GM18498 (cell line): ENCODE measurements at regions not wholly inside any gene's neighbourhood (a gene's known extent, or its start where the extent isn't known, plus 50 kb on each side); places are given as distances from the start of the nearest gene placed in this dataset.
"Not testable (repeated sequence)": the region's sequence is repeated elsewhere in the genome, so short reads cannot be mapped to it uniquely, and the experiment has no call there.

Experiments
- ATAC-seq: cut with Tn5 transposase; IDR thresholded peaks from one replicate; pipeline ENCODE4 v1.9.1; 2021; ENCODE audit warnings: mild to moderate bottlenecking, moderate library complexity; ENCODE audit not compliant: unreplicated experiment

DNA sequence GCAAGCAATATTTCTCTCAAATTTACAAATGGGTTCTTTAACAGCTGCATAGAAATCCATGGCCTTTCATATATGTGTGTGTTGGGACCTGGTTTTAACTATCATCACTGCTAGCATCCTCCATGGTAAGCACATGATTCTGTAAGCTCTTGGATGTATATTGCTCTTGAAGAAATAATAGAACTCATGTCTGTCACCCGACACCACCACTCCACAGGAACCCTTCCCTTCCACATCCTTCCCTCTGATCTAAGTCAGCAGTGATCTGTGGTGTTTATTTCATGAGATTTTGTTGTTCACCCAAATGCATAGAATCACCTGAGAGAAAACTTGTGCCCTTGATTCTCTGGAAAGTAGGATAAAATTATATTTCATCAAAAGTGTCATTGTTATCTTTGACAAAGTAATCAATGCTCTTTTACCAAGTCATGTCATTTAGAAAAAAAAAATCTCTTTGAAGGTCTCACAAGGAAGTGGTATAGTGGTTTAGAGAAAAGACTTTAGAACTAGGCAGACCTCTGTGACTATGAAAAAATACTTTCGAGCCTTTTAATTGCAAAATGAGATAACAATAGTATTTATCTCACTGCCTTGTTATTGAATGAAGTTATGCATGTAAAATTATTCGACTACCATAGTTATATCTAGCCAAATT is 649.8 kb upstream of the SLC35B3 start:
- no peak for ATAC-seq

DNA sequence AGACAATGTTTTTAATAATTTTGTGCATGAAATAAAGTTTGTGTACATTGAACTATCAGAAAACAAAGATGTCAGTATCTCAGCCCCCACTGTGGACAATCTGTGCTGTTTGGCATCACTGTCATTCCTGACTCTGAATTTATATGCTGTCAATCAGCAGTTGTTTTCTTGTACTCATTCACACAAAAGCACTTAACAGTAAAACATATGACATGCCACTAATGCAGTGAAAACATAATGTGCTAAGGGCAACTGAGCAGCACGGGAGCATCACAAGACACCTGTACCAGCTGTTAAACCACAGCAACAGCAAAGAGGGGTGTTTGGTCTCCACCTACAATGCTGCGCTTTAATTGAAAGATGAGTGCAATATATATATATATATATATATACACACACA is 647.8 kb upstream of the SLC35B3 start:
- ATAC-seq = no peak

GRCh38 chr6:9066726-9067125 is 631.4 kb upstream of the SLC35B3 start:
- ATAC-seq = no peak

DNA sequence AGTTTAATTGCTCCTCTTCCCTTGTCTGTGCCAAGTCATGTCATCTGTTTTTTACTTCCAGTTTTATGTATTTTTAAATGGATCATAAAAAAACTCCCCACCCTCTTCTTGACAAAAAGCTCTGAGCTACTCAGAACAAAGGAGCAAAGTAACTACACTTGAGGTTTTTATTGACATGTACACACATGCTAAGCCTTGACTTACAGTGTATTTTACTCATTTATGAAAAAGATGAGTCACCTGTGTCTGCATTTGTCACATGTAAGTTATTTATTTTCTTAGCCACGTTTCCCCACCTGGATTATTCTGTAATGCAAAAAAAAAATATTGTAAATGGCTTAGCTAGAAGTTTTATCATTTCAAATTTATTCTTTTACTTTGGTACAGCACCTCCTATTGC is 628.8 kb upstream of the SLC35B3 start:
- no peak for ATAC-seq

DNA sequence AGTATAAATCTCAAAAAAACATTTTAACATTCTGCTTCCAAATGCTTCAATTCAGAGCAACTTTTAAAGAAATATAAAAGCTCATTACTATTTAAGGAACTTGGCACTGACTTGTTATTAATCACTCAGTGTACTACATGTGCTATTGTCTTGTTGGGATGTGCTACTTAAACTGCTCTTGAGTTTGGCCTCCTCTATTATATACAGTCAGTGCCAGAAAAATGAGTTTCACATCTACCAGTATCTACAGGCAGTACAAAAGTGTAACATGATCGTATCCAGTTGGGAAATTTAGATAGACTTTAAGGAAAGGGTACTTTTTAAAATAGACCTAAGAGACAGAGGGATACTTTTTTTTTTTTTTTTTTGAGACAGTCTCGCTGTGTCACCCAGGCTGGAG is 627.3 kb upstream of the SLC35B3 start:
- no peak for ATAC-seq

- no peak for ATAC-seq
Observed at GRCh38 chr6:9057937-9058336, 622.6 kb upstream of the SLC35B3 start.

- no peak for ATAC-seq
Observed at GRCh38 chr6:9056556-9056955, 621.2 kb upstream of the SLC35B3 start.

- ATAC-seq = no peak
Observed at GRCh38 chr6:9044426-9044825, 609.1 kb upstream of the SLC35B3 start.

GRCh38 chr6:9040718-9041117 is 605.4 kb upstream of the SLC35B3 start:
- ATAC-seq = no peak

GRCh38 chr6:9039258-9039657 is 603.9 kb upstream of the SLC35B3 start:
- no peak for ATAC-seq

DNA sequence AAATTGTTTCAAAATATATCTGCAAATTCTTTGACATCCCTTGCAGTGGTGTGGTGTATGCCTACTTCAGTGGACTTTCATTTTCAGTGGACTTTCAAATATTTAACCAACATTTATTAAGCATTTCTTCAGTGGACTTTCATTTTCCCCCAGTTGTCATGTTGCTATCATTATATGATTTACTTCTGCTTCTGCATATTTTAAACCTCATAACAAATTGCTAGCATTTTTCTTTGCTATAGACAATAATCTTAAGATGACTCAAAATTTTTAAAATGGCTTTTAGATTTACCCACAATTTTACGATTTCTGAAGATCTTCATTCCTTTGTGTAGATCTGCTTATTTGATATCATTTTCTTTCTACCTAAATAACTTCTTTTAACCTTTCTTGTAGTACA is 592.7 kb upstream of the SLC35B3 start:
- no peak for ATAC-seq

DNA sequence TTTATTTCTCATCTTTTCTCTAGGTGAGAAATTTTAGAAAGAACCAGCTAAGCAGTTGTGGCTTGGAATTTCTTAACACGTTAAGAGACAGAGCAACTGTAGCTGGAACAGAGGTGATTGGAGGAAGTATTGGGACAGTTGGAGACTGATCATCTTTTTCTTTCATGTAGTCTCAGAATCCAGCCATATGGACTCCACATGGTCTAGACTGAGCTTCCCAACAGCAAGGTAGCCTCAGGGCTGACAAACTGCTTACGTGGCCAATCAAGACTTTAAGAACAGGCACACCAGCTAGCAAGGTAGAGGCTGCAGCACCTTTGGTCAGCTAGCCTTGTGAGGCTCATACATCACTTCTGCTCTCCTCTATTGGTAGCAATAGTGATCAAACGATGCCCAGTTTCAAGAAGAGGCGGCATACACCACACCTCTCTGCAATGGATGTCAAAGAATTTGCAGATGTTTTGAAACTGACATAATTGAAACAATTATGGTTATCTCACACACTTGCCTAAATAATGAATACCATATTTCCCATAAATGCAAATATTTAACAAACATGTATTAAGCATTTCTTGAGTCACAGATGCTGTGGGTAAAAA is 590.5 kb upstream of the SLC35B3 start:
- no peak for ATAC-seq

GRCh38 chr6:9025228-9025627 is 589.9 kb upstream of the SLC35B3 start:
- no peak for ATAC-seq

- ATAC-seq = not testable (repeated sequence)
Observed at GRCh38 chr6:9024246-9024645, 588.9 kb upstream of the SLC35B3 start.

DNA sequence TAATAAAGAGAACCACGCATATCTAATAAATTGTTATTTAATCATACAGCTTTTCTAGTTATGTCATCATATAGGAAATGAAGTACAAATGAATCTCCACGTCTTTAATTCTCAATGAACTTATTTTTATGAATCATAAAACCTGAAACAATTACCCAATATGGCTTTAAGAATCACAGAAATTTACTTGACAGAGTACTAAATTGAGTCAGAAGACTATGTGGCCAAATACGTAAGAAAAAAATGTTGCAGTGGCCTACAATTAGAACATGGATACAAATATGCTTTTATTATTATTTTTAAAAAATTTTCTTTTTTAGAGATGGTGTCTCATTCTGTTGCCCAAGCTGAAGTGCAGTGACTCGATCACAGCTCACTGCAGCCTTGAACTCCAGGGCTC is 584.7 kb upstream of the SLC35B3 start:
- no peak for ATAC-seq

GRCh38 chr6:9009931-9010330 is 574.6 kb upstream of the SLC35B3 start:
- no peak for ATAC-seq

DNA sequence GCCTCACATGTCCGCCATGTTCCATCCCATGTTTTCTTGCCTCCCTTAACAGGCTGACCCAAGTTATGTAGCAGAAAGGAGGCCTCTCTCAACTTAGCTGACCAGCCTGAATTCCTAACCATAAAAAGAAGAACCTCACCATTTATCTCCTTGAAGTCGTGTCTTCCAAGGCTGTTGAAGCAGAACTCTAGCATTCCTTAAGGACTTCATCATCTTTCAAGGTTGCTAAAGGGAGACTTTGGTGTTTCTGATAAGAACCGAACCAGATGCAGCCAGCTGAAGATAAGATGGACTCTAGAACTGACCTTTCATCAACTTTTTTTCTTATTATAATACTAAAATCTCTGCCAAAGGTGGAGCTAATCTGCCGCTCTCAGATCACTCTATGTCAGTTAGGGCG is 571.7 kb upstream of the SLC35B3 start:
- ATAC-seq = no peak

DNA sequence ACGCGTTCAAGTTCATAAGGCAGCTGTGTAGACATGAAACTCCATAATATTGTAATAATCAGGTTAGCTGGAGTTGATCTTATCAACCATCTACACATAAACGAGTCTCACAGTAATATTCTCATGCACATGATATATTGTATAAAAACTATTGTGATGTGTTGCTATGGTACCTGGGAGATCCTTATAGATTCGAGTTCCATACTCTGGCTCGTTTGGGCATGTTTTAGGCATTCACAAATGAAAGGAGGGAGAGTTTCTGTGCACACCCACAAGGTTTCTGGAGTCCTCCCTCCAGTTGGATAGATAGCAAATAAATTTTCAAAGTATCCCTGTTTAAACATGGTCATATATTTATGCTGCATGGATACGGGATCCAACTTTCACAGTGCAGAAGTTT is 567.5 kb upstream of the SLC35B3 start:
- ATAC-seq = no peak

DNA sequence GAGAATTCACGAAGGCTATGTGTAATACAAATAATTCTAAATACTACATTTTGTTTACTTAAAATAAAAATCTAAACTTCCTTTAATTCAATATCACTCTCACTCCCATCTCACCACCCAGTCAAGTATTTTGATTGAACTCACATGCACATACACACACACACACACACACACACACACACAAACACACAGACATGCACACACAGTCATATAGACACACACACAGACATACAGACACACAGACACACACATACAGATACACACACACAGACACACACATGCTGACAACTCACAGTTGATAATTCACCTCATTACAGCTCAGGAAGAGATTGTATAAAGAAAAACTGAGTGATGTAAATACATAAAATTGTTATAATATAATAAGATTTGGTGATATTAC is 559.8 kb upstream of the SLC35B3 start:
- no peak for ATAC-seq

GRCh38 chr6:8993111-8993510 is 557.8 kb upstream of the SLC35B3 start:
- ATAC-seq = no peak

GRCh38 chr6:8991844-8992243 is 556.5 kb upstream of the SLC35B3 start:
- ATAC-seq = no peak

DNA sequence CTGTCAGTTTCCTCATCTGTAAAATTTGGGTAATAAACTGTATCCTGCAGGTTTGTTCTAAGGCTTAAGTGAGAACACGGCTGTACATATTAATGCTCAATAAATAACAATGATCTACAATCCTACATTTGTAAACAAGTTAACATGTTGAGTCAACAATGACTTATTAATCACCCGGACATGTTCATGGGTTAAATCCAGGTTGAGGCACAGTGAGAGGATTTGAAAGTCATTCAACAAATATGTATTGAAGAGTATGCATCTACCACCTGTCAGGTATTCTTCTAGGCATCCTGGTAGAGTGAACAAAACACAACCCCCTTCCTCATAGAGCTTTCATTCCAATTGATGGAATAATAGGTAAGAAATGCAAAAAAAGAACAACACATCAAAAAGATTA is 554.7 kb upstream of the SLC35B3 start:
- no peak for ATAC-seq

GRCh38 chr6:8983202-8983688 is 547.9 kb upstream of the SLC35B3 start:
- peak; percentile 99 for ATAC-seq
